ENCODE measurements at regions not wholly inside any gene's neighbourhood (a gene's known extent, or its start where the extent isn't known, plus 50 kb on each side); places are given as distances from the start of the nearest gene placed in this dataset.

DNA sequence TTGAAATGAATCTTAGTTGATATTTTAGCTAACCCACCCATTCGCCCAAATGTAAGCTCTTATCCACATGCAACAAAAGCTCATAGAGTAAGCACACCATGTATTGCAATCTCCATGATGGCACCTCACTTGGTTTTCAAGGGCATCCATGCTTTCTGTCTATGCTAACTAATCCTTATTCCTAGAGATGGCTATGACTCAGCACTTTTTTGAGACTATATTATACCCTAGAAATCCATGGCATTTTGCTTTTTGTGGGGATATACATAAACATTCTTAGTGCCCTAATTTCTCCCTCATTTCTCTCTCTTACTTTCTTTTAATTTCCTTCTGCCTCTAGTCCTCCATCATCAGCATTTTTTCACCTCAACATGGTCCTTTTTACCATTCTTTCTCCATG lies 168.5 kb upstream of the STT3B start:
- DNase-seq: no peak
- no peaks in the 10 kb centered on the region for H3K27me3 ChIP-seq (ENCODE audit: control insufficient read depth, insufficient read depth, low read length)
- H3K36me3 ChIP-seq (replicated peaks; ENCODE audit: control insufficient read depth, insufficient read depth, low read length): no peaks in the 10 kb centered on the region
- no peak overlapping the region for H3K4me3 ChIP-seq (ENCODE audit: insufficient read depth, low read depth, low read length)

DNA sequence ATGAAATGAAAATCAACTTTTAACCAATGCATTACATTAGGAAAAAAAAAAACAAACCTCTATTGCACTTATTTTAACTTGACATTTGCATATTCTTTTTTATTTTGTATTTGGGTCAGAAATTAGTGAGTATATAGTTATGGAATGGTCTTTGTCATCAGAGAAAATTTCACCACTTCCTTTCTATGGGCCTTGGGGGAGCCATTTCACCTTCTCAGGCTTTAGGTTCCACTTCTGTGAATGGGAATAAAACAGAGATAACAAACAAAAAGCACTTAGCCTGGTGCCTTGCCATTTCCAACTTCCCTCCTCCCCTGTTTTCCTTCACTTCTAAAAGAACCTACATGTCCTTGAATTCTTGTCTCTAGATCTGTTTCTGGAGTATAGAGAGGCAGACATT lies 168.0 kb upstream of the STT3B start:
- DNase-seq: no peak
- Histone ChIP-seq H3K36me3 (replicated peaks; ENCODE audit: control insufficient read depth, insufficient read depth, low read length) (no peaks in the 10 kb centered on the region), H3K4me3 (ENCODE audit: insufficient read depth, low read depth, low read length) (no peak overlapping the region), H3K27me3 (ENCODE audit: control insufficient read depth, insufficient read depth, low read length) (no peaks in the 10 kb centered on the region)

GRCh38 chr3:31367518-31367917 lies 165.2 kb upstream of the STT3B start:
- Histone ChIP-seq H3K36me3 (replicated peaks; ENCODE audit: control insufficient read depth, insufficient read depth, low read length) (no peaks in the 10 kb centered on the region), H3K4me3 (ENCODE audit: insufficient read depth, low read depth, low read length) (no peak overlapping the region), H3K27me3 (ENCODE audit: control insufficient read depth, insufficient read depth, low read length) (no peaks in the 10 kb centered on the region)
- DNase-seq: no peak

GRCh38 chr3:31369637-31370379 lies 162.9 kb upstream of the STT3B start:
- no peak overlapping the region for H3K4me3 ChIP-seq (ENCODE audit: insufficient read depth, low read depth, low read length)
- no peaks in the 10 kb centered on the region for H3K36me3 ChIP-seq (replicated peaks; ENCODE audit: control insufficient read depth, insufficient read depth, low read length)
- DNase-seq: no peak
- no peaks in the 10 kb centered on the region for H3K27me3 ChIP-seq (ENCODE audit: control insufficient read depth, insufficient read depth, low read length)

GRCh38 chr3:31370380-31370666 lies 162.4 kb upstream of the STT3B start:
- Histone ChIP-seq H3K36me3 (replicated peaks; ENCODE audit: control insufficient read depth, insufficient read depth, low read length) (no peaks in the 10 kb centered on the region), H3K27me3 (ENCODE audit: control insufficient read depth, insufficient read depth, low read length) (no peaks in the 10 kb centered on the region), H3K4me3 (ENCODE audit: insufficient read depth, low read depth, low read length) (no peak overlapping the region)
- no peak for DNase-seq

- no peak for DNase-seq
- H3K36me3 ChIP-seq (replicated peaks; ENCODE audit: control insufficient read depth, insufficient read depth, low read length): no peaks in the 10 kb centered on the region
- no peak overlapping the region for H3K4me3 ChIP-seq (ENCODE audit: insufficient read depth, low read depth, low read length)
- H3K27me3 ChIP-seq (ENCODE audit: control insufficient read depth, insufficient read depth, low read length): no peaks in the 10 kb centered on the region
Measured at GRCh38 chr3:31370681-31371080, 162.0 kb upstream of the STT3B start.

GRCh38 chr3:31371484-31372177 lies 161.1 kb upstream of the STT3B start:
- Histone ChIP-seq H3K36me3 (replicated peaks; ENCODE audit: control insufficient read depth, insufficient read depth, low read length) (no peaks in the 10 kb centered on the region), H3K27me3 (ENCODE audit: control insufficient read depth, insufficient read depth, low read length) (no peaks in the 10 kb centered on the region), H3K4me3 (ENCODE audit: insufficient read depth, low read depth, low read length) (no peak overlapping the region)
- no peak for DNase-seq

- Histone ChIP-seq H3K27me3 (ENCODE audit: control insufficient read depth, insufficient read depth, low read length) (no peaks in the 10 kb centered on the region), H3K36me3 (replicated peaks; ENCODE audit: control insufficient read depth, insufficient read depth, low read length) (no peaks in the 10 kb centered on the region), H3K4me3 (ENCODE audit: insufficient read depth, low read depth, low read length) (no peak overlapping the region)
- DNase-seq: no peak
Measured at GRCh38 chr3:31373681-31374080, 159.0 kb upstream of the STT3B start.

DNA sequence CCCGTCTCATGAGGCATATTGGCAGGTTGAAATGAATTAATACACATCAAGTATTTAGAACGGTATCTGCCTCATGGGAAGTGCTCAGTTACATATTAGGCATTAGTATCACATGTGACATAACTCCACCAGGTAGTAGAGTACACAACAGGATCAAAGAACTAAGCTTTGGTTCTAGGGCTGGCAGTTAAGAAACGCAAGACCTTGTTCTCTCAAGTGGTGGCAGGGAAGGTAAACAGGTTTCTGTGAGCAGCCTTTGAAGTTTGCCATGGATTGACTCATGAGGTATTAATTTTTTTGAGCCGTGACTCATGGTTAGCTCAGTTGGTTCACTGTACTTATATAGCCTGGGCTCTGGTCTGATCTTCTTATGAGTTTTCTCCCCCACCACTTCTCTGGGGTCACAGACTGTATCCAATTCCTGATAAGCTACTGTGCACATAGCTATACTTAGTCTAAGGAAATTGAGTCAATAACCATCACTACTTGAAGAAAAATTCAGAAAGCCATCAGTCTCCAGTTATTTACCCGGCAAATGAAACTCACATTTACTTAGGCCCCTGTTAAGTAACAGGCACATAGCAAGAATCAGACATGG lies 155.6 kb upstream of the STT3B start:
- DNase-seq: no peak
- no peak overlapping the region for H3K4me3 ChIP-seq (ENCODE audit: insufficient read depth, low read depth, low read length)
- no peaks in the 10 kb centered on the region for H3K36me3 ChIP-seq (replicated peaks; ENCODE audit: control insufficient read depth, insufficient read depth, low read length)
- no peaks in the 10 kb centered on the region for H3K27me3 ChIP-seq (ENCODE audit: control insufficient read depth, insufficient read depth, low read length)

DNA sequence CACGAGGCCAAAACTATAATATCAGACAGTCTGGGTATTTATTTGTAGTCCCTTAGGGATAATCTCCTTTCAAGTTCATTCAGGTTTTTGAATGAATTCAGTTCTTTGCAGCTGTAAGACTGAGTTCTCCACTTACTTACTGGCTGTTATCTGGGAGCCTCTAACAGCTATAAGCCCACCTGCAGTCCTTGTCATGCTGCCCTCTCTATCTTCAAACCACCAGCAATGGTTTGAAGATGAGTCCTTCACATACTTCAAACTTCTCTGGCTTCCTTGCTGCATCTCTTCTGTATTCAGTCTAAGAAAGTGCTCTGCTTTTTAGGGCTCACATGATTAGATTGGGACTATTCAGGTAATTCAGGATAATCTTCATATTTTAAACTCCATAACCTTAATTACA lies 154.5 kb upstream of the STT3B start:
- no peak for DNase-seq
- Histone ChIP-seq H3K4me3 (ENCODE audit: insufficient read depth, low read depth, low read length) (no peak overlapping the region), H3K36me3 (replicated peaks; ENCODE audit: control insufficient read depth, insufficient read depth, low read length) (no peaks in the 10 kb centered on the region), H3K27me3 (ENCODE audit: control insufficient read depth, insufficient read depth, low read length) (no peaks in the 10 kb centered on the region)

- H3K36me3 ChIP-seq (replicated peaks; ENCODE audit: control insufficient read depth, insufficient read depth, low read length): no peaks in the 10 kb centered on the region
- H3K27me3 ChIP-seq (ENCODE audit: control insufficient read depth, insufficient read depth, low read length): no peaks in the 10 kb centered on the region
- no peak overlapping the region for H3K4me3 ChIP-seq (ENCODE audit: insufficient read depth, low read depth, low read length)
- DNase-seq: no peak
Measured at GRCh38 chr3:31379598-31379997, 153.1 kb upstream of the STT3B start.

DNA sequence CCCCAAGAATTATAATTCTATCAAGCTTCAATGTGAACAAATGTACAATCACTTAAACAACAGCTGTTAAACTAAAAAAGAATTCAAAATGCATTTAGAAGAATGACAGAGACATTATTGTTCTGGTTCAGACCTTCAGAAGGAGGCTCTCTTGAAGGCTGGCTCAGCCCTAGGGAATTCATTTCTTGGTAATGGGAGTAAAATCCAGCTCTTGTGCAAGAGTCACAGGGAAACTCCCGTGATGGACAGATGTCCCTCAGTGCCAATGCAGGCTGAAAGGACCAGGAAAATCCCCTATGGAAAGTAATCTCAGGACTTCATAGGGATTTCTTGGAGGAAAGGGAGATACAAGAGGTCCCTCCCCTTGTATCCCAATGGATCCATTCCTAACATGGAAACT lies 149.9 kb upstream of the STT3B start:
- Histone ChIP-seq H3K4me3 (ENCODE audit: insufficient read depth, low read depth, low read length) (no peak overlapping the region), H3K36me3 (replicated peaks; ENCODE audit: control insufficient read depth, insufficient read depth, low read length) (no peaks in the 10 kb centered on the region), H3K27me3 (ENCODE audit: control insufficient read depth, insufficient read depth, low read length) (no peaks in the 10 kb centered on the region)
- no peak for DNase-seq

GRCh38 chr3:31384117-31384516 lies 148.6 kb upstream of the STT3B start:
- Histone ChIP-seq H3K36me3 (replicated peaks; ENCODE audit: control insufficient read depth, insufficient read depth, low read length) (no peaks in the 10 kb centered on the region), H3K27me3 (ENCODE audit: control insufficient read depth, insufficient read depth, low read length) (no peaks in the 10 kb centered on the region), H3K4me3 (ENCODE audit: insufficient read depth, low read depth, low read length) (no peak overlapping the region)
- no peak for DNase-seq

GRCh38 chr3:31389939-31390338 lies 142.8 kb upstream of the STT3B start:
- no peak for DNase-seq
- Histone ChIP-seq H3K4me3 (ENCODE audit: insufficient read depth, low read depth, low read length) (no peak overlapping the region), H3K36me3 (replicated peaks; ENCODE audit: control insufficient read depth, insufficient read depth, low read length) (no peaks in the 10 kb centered on the region), H3K27me3 (ENCODE audit: control insufficient read depth, insufficient read depth, low read length) (no peaks in the 10 kb centered on the region; the same call in 1 of the 2 replicates)

DNA sequence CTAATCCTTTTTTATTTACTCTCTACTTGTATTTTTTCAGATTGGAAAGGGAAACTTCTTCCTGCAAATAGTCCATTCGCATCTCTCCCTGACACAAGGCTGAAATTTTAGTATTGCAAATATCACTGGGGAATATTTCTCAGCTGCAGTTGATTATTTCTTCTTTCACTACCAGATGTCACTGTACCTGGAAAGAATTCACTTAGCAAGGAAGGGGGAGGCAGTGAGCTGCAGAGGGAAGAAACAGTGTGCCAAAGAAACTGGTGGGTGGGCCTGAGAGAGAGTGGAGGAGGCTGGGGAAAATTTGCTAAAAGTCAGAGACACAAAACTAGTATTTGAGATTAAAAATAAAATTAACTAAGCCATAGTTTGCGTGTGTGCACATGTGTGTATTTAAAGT lies 142.3 kb upstream of the STT3B start:
- no peaks in the 10 kb centered on the region; the same call in 1 of the 2 replicates for H3K27me3 ChIP-seq (ENCODE audit: control insufficient read depth, insufficient read depth, low read length)
- no peaks in the 10 kb centered on the region for H3K36me3 ChIP-seq (replicated peaks; ENCODE audit: control insufficient read depth, insufficient read depth, low read length)
- no peak overlapping the region for H3K4me3 ChIP-seq (ENCODE audit: insufficient read depth, low read depth, low read length)
- DNase-seq: no peak

All from H7 (cell line).